ENCODE measurements at regions not wholly inside any gene's neighbourhood (a gene's known extent, or its start where the extent isn't known, plus 50 kb on each side); places are given as distances from the start of the nearest gene placed in this dataset.

GRCh38 chr21:35578831-35579471 is 481.4 kb downstream of the SETD4 start:
- TF ChIP-seq CTCF (IDR thresholded peaks at IDR 0.05; ENCODE audit: low read depth, low read length, missing control alignments), result no peak
- no peak overlapping the region for H3K4me3 ChIP-seq (replicated peaks; ENCODE audit: low read depth, low read length)
- no peak for DNase-seq (ENCODE audit: extremely low read depth, low read depth)

GRCh38 chr21:35578347-35578782 is 482.0 kb downstream of the SETD4 start:
- H3K4me3 ChIP-seq (replicated peaks; ENCODE audit: low read depth, low read length), result no peak overlapping the region
- no peak for TF ChIP-seq CTCF (IDR thresholded peaks at IDR 0.05; ENCODE audit: low read depth, low read length, missing control alignments)
- no peak for DNase-seq (ENCODE audit: extremely low read depth, low read depth)

- TF ChIP-seq CTCF (IDR thresholded peaks at IDR 0.05; ENCODE audit: low read depth, low read length, missing control alignments), result no peak
- no peak overlapping the region for H3K4me3 ChIP-seq (replicated peaks; ENCODE audit: low read depth, low read length)
- DNase-seq (ENCODE audit: extremely low read depth, low read depth), result no peak
Observed at GRCh38 chr21:35575280-35575915, 484.9 kb downstream of the SETD4 start.

DNA sequence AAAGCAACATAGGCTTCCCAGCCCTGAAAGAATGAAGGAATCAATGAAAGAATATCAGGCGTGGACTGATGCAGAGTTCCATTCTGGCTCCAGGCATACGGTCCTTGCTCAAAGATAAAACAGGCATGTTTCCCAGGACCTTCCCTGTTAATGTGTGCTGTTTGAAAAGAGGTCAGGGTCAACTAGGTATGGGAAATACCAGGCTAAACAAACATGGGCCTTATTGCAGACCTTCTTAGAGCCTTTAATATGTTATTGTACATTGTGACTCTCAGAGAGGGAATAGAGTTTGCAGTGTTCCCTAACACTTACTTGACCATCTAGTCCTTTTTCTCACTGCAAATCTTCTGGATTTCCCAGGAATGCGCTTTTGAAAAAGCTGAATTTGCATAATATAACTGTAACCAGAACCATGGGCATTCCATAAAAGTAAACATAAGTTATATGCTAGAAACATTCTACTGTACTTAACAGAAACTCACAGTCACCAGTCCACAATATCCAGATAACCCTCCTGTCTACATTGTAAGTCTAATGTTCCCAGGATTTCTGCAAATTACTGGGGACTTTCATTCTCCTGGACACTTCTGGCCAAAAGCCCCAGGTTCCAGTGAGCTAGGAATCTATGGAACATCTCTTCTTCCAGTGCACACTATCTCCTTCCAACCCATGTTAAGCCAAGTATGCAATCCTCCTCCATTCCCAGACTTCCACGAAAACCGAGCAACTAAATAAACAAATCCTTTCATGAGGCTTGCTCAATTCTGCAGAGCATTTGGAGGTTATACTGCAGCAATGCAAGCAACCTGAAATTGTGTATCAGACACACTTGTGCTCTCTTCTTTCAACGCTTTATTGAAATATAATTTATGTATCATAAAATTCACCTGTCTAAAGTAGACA is 486.6 kb downstream of the SETD4 start:
- no peak for DNase-seq (ENCODE audit: extremely low read depth, low read depth)
- H3K4me3 ChIP-seq (replicated peaks; ENCODE audit: low read depth, low read length), result no peak overlapping the region
- no peak for TF ChIP-seq CTCF (IDR thresholded peaks at IDR 0.05; ENCODE audit: low read depth, low read length, missing control alignments)

GRCh38 chr21:35571910-35572309 is 488.4 kb downstream of the SETD4 start:
- DNase-seq (ENCODE audit: extremely low read depth, low read depth), result no peak
- H3K4me3 ChIP-seq (replicated peaks; ENCODE audit: low read depth, low read length), result no peak overlapping the region
- TF ChIP-seq CTCF (IDR thresholded peaks at IDR 0.05; ENCODE audit: low read depth, low read length, missing control alignments), result no peak

- no peak overlapping the region for H3K4me3 ChIP-seq (replicated peaks; ENCODE audit: low read depth, low read length)
- no peak for TF ChIP-seq CTCF (IDR thresholded peaks at IDR 0.05; ENCODE audit: low read depth, low read length, missing control alignments)
- DNase-seq (ENCODE audit: extremely low read depth, low read depth), result no peak
Observed at GRCh38 chr21:35568643-35569042, 491.7 kb downstream of the SETD4 start.

Measured in HFF-Myc (cell line).